GM12878 (cell line): ENCODE measurements at regions not wholly inside any gene's neighbourhood (a gene's known extent, or its start where the extent isn't known, plus 50 kb on each side); places are given as distances from the start of the nearest gene placed in this dataset.

Experiments used
- ATAC-seq: fragments of 200-7000 bp; cut with Tn5 transposase; 3 replicates; pipeline ENCODE4 v1.9.1; 2020; ENCODE audit warnings: mild to moderate bottlenecking, moderate library complexity
- BruUV-seq: library from RNA; stranded (reverse); fragments of 400-500 nt; replicated peaks from 2 replicates; lab custom pipeline; 2021; lab: Mats Ljungman, UMichigan
- CTCF ChIA-PET: fragments of 300-600 bp; sonication (Branson Sonifier 250); formaldehyde crosslinking; extraction: SDS; loops from one replicate; lab custom pipeline; 2021; ENCODE audit warnings: inconsistent platforms; lab: Yijun Ruan, JAX
- POLR2A ChIA-PET: fragments of 350-600 bp; formaldehyde crosslinking; extraction: SDS; loops from one replicate; lab custom pipeline; 2021; ENCODE audit warnings: inconsistent platforms; lab: Charles Lee
- RAD21 ChIA-PET: fragments of 300-600 bp; sonication (Branson Sonifier 250); formaldehyde crosslinking; loops from one replicate; lab custom pipeline; 2023; ENCODE audit warnings: antibody characterized with exemption; ENCODE audit not compliant: unreplicated experiment; lab: Charles Lee
- SMC1A ChIA-PET: fragments of 300-600 bp; sonication (Branson Sonifier 250); formaldehyde crosslinking; loops from one replicate; lab custom pipeline; 2023; ENCODE audit not compliant: unreplicated experiment, uncharacterized antibody; lab: Charles Lee
- DNase-seq: peaks from one replicate; pipeline ENCODE4 v3.0.0-alpha.2; 2011; ENCODE audit warnings: low read depth, low spot score
- FAIRE-seq: peaks from 3 replicates; lab custom pipeline; 2011; peaks lifted over from hg19 to GRCh38; lab: Jason Lieb, UNC
- H2AFZ ChIP-seq: 2 replicates; pipeline ENCODE4 v1.6.0; 2011; ENCODE audit warnings: low read depth, low read length, control low read depth; ENCODE audit not compliant: control insufficient read depth
- H3K27ac ChIP-seq: 2 replicates; pipeline ENCODE4 v1.5.1; 2011; ENCODE audit warnings: control low read depth; ENCODE audit not compliant: control insufficient read depth, insufficient read depth
- H3K27me3 ChIP-seq, 2 experiments: replicated peaks in 1 of 2; 2 replicates each; pipeline versions ENCODE4 v1.6.0 to v1.6.1; 2011; ENCODE audit warnings: low read length in 1 of 2; ENCODE audit not compliant: control insufficient read depth in 2 of 2, insufficient read depth in 2 of 2
- H3K36me3 ChIP-seq, 2 experiments: 2 replicates each; pipeline ENCODE4 v1.5.1; 2011; ENCODE audit warnings: low read length in 1 of 2; ENCODE audit not compliant: control insufficient read depth in 2 of 2, insufficient read depth in 2 of 2
- H3K4me1 ChIP-seq: 2 replicates; pipeline ENCODE4 v1.6.1; 2011; ENCODE audit warnings: mild to moderate bottlenecking, low read length, moderate library complexity, mixed read lengths; ENCODE audit not compliant: control insufficient read depth, insufficient read depth
- H3K4me2 ChIP-seq: 2 replicates; pipeline ENCODE4 v1.6.0; 2011; ENCODE audit warnings: control low read depth; ENCODE audit not compliant: control insufficient read depth, insufficient read depth
- H3K4me3 ChIP-seq: fragments of 200-600 bp; sonication (generic); 2 replicates; pipeline ENCODE4 v1.5.1; 2016
- H3K79me2 ChIP-seq: 2 replicates; pipeline ENCODE4 v1.6.0; 2011; ENCODE audit warnings: low read length; ENCODE audit not compliant: control insufficient read depth, insufficient read depth
- H3K9ac ChIP-seq: 2 replicates; pipeline ENCODE4 v1.8.0; 2011; ENCODE audit warnings: low read length, control low read depth, mixed read lengths; ENCODE audit not compliant: control insufficient read depth, insufficient read depth
- H3K9me3 ChIP-seq: replicated peaks from 3 replicates; pipeline ENCODE4 v1.5.1; 2011; ENCODE audit warnings: mild to moderate bottlenecking, low read length; ENCODE audit not compliant: control insufficient read depth, insufficient read depth
- H4K20me1 ChIP-seq: 2 replicates; pipeline ENCODE4 v1.6.0; 2011; ENCODE audit not compliant: control insufficient read depth, insufficient read depth
- BCL11A ChIP-seq: IDR thresholded peaks from 2 replicates; pipeline ENCODE4 v1.6.1; 2011; ENCODE audit warnings: low read depth, low read length
- CBX5 ChIP-seq: sonication (generic); IDR thresholded peaks from 2 replicates; pipeline ENCODE4 v1.6.1; 2016; ENCODE audit warnings: low read depth, moderate library complexity, mild to moderate bottlenecking, inconsistent platforms
- ETV6 ChIP-seq, 2 experiments: fragments of 450-650 bp in 1 of 2; IDR thresholded peaks in 1 of 2; conservative IDR thresholded peaks in 1 of 2; 2 replicates each; pipeline ENCODE4 v1.6.1; 2014; ENCODE audit warnings: antibody characterized with exemption in 1 of 2, borderline replicate concordance in 1 of 2, low read depth in 1 of 2, mild to moderate bottlenecking in 1 of 2, moderate library complexity in 1 of 2
- FOXK2 ChIP-seq: fragments of 450-650 bp; IDR thresholded peaks from 2 replicates; pipeline ENCODE4 v1.6.1; 2017; ENCODE audit warnings: mild to moderate bottlenecking, moderate library complexity
- HDAC6 ChIP-seq: fragments of 200-600 bp; sonication (generic); IDR thresholded peaks from one replicate; pipeline ENCODE4 v1.8.0; 2017; ENCODE audit warnings: antibody characterized with exemption; ENCODE audit not compliant: unreplicated experiment
- NFIC ChIP-seq: IDR thresholded peaks from 2 replicates; pipeline ENCODE4 v1.6.1; 2012; ENCODE audit warnings: low read depth, mild to moderate bottlenecking, inconsistent platforms, low read length, moderate library complexity
- NR2C2 ChIP-seq: IDR thresholded peaks from 2 replicates; pipeline ENCODE4 v1.6.1; 2011; ENCODE audit warnings: borderline replicate concordance, low read depth; ENCODE audit not compliant: control insufficient read depth, insufficient read length
- RAD51 ChIP-seq: fragments of 450-650 bp; IDR thresholded peaks from 2 replicates; pipeline ENCODE4 v1.6.1; 2016; ENCODE audit warnings: moderate library complexity, mild to moderate bottlenecking, inconsistent platforms
- RBBP5 ChIP-seq: fragments of 200-600 bp; sonication (generic); conservative IDR thresholded peaks from 2 replicates; pipeline ENCODE4 v1.6.1; 2016
- WGBS: methylation state at CpG from one replicate; pipeline ENCODE4 v1.1.6; 2016; ENCODE audit warnings: low lambda C conversion rate; ENCODE audit not compliant: insufficient replicate concordance, insufficient coverage; ENCODE audit errors: missing lambda C conversion rate; 5-methylcytosine and 5-hydroxymethylcytosine counted together
- in situ Hi-C: fragments of 300-500 bp; cut with MboI; formaldehyde crosslinking; loops from 9 replicates; pipeline ENCODE4 v1.14.3; 2018; ENCODE audit warnings: mixed read lengths
- intact Hi-C: fragments of 100-400 bp; cut with micrococcal nuclease; formaldehyde crosslinking; loops from one replicate; pipeline ENCODE4 v1.14.2; 2022; ENCODE audit not compliant: unreplicated experiment
- TF ChIP-seq, protein P1 (sequence below): fragments of 450-650 bp; formaldehyde crosslinking; IDR thresholded peaks from 2 replicates; pipeline ENCODE4 v1.4.0; 2020; ENCODE audit warnings: mild to moderate bottlenecking, moderate library complexity
- TF ChIP-seq, protein P2 (sequence below): fragments of 450-650 bp; IDR thresholded peaks from 2 replicates; pipeline ENCODE4 v1.6.1; 2017; ENCODE audit warnings: antibody characterized with exemption, mild to moderate bottlenecking, moderate library complexity
- TF ChIP-seq, protein P3 (sequence below): fragments of 450-650 bp; conservative IDR thresholded peaks from 2 replicates; pipeline ENCODE4 v1.6.1; 2017; ENCODE audit warnings: mild to moderate bottlenecking, moderate library complexity

DNA sequence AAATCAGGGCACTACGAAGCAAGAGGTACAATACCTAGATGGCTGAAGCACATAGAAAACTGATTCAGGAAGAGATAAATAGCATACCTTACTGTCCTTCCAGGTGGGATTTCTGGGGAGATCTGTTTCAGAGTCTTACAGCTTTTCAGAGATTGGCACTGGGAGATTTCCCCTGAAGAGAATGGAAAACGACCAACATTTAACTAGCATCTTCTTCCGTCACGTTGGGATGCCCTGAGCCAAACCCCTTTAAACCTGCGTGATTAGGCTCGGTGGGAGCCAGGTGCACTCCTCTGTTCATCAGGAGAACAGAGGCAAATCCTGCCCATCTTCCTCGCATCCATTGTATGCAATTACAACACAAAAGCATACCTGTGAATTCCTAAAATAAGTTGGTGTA, 614.5 kb downstream of the HDGFL1 start:
- TF ChIP-seq ETV6 (conservative IDR thresholded peaks at IDR 0.05 in 1 of 2, IDR thresholded peaks at IDR 0.05 in 1 of 2; ENCODE audit: borderline replicate concordance in 1 of 2, low read depth in 1 of 2) (no peak), FOXK2 (no peak), RAD51 (no peak), HDAC6 (no peak), CBX5 (no peak), NR2C2 (no peak), NFIC (no peak), RBBP5 (no peak), BCL11A (no peak)
- TF ChIP-seq, protein P1, sequence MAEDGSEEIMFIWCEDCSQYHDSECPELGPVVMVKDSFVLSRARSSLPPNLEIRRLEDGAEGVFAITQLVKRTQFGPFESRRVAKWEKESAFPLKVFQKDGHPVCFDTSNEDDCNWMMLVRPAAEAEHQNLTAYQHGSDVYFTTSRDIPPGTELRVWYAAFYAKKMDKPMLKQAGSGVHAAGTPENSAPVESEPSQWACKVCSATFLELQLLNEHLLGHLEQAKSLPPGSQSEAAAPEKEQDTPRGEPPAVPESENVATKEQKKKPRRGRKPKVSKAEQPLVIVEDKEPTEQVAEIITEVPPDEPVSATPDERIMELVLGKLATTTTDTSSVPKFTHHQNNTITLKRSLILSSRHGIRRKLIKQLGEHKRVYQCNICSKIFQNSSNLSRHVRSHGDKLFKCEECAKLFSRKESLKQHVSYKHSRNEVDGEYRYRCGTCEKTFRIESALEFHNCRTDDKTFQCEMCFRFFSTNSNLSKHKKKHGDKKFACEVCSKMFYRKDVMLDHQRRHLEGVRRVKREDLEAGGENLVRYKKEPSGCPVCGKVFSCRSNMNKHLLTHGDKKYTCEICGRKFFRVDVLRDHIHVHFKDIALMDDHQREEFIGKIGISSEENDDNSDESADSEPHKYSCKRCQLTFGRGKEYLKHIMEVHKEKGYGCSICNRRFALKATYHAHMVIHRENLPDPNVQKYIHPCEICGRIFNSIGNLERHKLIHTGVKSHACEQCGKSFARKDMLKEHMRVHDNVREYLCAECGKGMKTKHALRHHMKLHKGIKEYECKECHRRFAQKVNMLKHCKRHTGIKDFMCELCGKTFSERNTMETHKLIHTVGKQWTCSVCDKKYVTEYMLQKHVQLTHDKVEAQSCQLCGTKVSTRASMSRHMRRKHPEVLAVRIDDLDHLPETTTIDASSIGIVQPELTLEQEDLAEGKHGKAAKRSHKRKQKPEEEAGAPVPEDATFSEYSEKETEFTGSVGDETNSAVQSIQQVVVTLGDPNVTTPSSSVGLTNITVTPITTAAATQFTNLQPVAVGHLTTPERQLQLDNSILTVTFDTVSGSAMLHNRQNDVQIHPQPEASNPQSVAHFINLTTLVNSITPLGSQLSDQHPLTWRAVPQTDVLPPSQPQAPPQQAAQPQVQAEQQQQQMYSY (CRISPR knock-in tag): no peak
- TF ChIP-seq, protein P2, sequence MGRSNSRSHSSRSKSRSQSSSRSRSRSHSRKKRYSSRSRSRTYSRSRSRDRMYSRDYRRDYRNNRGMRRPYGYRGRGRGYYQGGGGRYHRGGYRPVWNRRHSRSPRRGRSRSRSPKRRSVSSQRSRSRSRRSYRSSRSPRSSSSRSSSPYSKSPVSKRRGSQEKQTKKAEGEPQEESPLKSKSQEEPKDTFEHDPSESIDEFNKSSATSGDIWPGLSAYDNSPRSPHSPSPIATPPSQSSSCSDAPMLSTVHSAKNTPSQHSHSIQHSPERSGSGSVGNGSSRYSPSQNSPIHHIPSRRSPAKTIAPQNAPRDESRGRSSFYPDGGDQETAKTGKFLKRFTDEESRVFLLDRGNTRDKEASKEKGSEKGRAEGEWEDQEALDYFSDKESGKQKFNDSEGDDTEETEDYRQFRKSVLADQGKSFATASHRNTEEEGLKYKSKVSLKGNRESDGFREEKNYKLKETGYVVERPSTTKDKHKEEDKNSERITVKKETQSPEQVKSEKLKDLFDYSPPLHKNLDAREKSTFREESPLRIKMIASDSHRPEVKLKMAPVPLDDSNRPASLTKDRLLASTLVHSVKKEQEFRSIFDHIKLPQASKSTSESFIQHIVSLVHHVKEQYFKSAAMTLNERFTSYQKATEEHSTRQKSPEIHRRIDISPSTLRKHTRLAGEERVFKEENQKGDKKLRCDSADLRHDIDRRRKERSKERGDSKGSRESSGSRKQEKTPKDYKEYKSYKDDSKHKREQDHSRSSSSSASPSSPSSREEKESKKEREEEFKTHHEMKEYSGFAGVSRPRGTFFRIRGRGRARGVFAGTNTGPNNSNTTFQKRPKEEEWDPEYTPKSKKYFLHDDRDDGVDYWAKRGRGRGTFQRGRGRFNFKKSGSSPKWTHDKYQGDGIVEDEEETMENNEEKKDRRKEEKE: no peak
- TF ChIP-seq, protein P3, sequence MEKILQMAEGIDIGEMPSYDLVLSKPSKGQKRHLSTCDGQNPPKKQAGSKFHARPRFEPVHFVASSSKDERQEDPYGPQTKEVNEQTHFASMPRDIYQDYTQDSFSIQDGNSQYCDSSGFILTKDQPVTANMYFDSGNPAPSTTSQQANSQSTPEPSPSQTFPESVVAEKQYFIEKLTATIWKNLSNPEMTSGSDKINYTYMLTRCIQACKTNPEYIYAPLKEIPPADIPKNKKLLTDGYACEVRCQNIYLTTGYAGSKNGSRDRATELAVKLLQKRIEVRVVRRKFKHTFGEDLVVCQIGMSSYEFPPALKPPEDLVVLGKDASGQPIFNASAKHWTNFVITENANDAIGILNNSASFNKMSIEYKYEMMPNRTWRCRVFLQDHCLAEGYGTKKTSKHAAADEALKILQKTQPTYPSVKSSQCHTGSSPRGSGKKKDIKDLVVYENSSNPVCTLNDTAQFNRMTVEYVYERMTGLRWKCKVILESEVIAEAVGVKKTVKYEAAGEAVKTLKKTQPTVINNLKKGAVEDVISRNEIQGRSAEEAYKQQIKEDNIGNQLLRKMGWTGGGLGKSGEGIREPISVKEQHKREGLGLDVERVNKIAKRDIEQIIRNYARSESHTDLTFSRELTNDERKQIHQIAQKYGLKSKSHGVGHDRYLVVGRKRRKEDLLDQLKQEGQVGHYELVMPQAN: no peak
- POLR2A ChIA-PET: no interaction called here
- H3K9ac ChIP-seq: no peak overlapping the region
- intact Hi-C loops (no loop called here), in situ Hi-C loops (no loop called here)
- DNase-seq: no peak
- no peaks in the 10 kb centered on the region for H4K20me1 ChIP-seq
- no peak for ATAC-seq
- no peak overlapping the region for H3K4me2 ChIP-seq
- H3K4me1 ChIP-seq: no peaks in the 10 kb centered on the region
- RAD21 ChIA-PET: no interaction called here
- H3K27ac ChIP-seq: no peak overlapping the region
- CTCF ChIA-PET: no interaction called here
- no TSS peak for BruUV-seq
- SMC1A ChIA-PET: no interaction called here
- no peaks in the 10 kb centered on the region for H3K36me3 ChIP-seq
- H2AFZ ChIP-seq: no peak overlapping the region
- 16% methylated on average over 7 of the region's 7 CpGs for WGBS
- H3K4me3 ChIP-seq: no peak overlapping the region
- FAIRE-seq: no peak
- H3K27me3 ChIP-seq: no peaks in the 10 kb centered on the region
- H3K79me2 ChIP-seq: no peaks in the 10 kb centered on the region
- no peaks in the 10 kb centered on the region for H3K9me3 ChIP-seq
